Activated T-helper 1 cell treated with anti-CD3 and anti-CD28 coated beads, Interleukin-2, amount 50 U/mL, for 16 hours (primary cell): ENCODE measurements at regions not wholly inside any gene's neighbourhood (a gene's known extent, or its start where the extent isn't known, plus 50 kb on each side); places are given as distances from the start of the nearest gene placed in this dataset.

Experiments used
- DNase-seq, 2 donors: peaks; one replicate each; pipeline ENCODE4 v3.0.0-alpha.2; 2020; ENCODE audit warnings: low read depth in 1 of 2, low spot score in 1 of 2

GRCh38 chr6:14063756-14064155 lies 53.8 kb upstream of the CD83 start:
- DNase-seq = no peak

GRCh38 chr6:14065350-14065749 lies 52.2 kb upstream of the CD83 start:
- DNase-seq = no peak

GRCh38 chr6:14066782-14067406 lies 50.7 kb upstream of the CD83 start:
- DNase-seq = no peak

DNA sequence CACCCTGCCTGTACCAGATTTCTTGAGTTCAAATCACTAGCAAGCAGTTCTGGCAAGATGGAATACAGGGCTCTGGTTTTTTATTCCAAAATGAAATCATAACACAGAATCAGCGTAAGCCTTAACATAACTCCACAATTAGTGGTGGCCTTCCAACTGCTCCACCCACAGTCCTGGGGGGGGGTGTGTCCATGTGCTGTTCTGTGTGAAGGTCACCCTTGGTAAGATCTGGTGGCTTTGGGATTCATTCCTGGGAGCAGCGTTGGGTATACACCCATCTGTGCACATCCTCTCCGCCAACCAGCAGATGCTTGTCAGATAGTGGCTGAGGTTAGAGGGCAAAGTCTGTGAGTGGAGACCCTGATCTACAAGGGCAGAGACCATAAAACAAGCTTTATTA lies 49.9 kb upstream of the CD83 start:
- no peak for DNase-seq
